Lower leg skin (tissue), 4 donors: ENCODE measurements at regions not wholly inside any gene's neighbourhood (a gene's known extent, or its start where the extent isn't known, plus 50 kb on each side); places are given as distances from the start of the nearest gene placed in this dataset.

Experiments used
- DNase-seq, 2 donors: peaks; one replicate each; pipeline ENCODE4 v3.0.0-alpha.2; 2019; ENCODE audit warnings: low spot score in 2 of 2
- H3K4me3 ChIP-seq: fragments of 200-600 bp; sonication (generic); 2 replicates; pipeline ENCODE4 v1.5.1; 2017; ENCODE audit warnings: mild to moderate bottlenecking, low read depth; ENCODE audit not compliant: poor library complexity, severe bottlenecking
- POLR2A ChIP-seq, 2 donors: fragments of 450-650 bp; IDR thresholded peaks; one replicate each; pipeline ENCODE4 v1.6.1; 2016 to 2017; ENCODE audit warnings: antibody characterized with exemption in 2 of 2, mild to moderate bottlenecking in 1 of 2, moderate library complexity in 1 of 2
- WGBS, 2 donors: methylation state at CpG; one replicate each; pipeline ENCODE4 v1.1.5; 2018; 5-methylcytosine and 5-hydroxymethylcytosine counted together
- intact Hi-C: fragments of 100-400 bp; cut with DNase I; formaldehyde crosslinking; loops from one replicate; pipeline ENCODE4 v1.15.0; 2023; ENCODE audit warnings: low total_unique reads
- TF ChIP-seq, protein P1 (sequence below), 3 donors: fragments of 450-650 bp; IDR thresholded peaks; one replicate each; pipeline ENCODE4 v1.5.1; 2016; ENCODE audit warnings: antibody characterized with exemption in 3 of 3, mild to moderate bottlenecking in 3 of 3, moderate library complexity in 2 of 3

DNA sequence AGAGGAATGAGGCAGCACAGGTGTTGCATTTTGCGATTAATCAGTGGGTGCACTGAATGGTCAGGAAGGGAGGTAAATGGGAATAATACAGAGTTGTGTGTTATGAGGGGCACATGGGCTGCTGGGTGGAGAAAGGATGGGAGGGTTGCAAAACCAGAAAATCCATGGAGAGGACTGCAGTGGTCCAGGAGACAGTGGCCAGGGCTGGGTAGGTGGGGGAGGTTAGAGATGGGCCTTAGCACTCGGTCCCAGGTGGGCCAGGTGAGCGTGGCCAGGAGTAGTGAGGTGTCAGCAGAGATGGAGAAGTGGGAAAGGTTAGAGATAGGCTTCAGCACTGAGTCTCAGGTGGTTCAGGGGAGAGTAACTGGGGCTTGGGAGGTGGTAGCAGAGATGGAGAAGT lies 399.1 kb upstream of the LARGE1 start:
- intact Hi-C loops: no loop called here
- TF ChIP-seq POLR2A (IDR thresholded peaks at IDR 0.05): no peak
- TF ChIP-seq, protein P1, sequence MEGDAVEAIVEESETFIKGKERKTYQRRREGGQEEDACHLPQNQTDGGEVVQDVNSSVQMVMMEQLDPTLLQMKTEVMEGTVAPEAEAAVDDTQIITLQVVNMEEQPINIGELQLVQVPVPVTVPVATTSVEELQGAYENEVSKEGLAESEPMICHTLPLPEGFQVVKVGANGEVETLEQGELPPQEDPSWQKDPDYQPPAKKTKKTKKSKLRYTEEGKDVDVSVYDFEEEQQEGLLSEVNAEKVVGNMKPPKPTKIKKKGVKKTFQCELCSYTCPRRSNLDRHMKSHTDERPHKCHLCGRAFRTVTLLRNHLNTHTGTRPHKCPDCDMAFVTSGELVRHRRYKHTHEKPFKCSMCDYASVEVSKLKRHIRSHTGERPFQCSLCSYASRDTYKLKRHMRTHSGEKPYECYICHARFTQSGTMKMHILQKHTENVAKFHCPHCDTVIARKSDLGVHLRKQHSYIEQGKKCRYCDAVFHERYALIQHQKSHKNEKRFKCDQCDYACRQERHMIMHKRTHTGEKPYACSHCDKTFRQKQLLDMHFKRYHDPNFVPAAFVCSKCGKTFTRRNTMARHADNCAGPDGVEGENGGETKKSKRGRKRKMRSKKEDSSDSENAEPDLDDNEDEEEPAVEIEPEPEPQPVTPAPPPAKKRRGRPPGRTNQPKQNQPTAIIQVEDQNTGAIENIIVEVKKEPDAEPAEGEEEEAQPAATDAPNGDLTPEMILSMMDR (IDR thresholded peaks at IDR 0.05): no peak
- DNase-seq: no peak
- H3K4me3 ChIP-seq: no peak overlapping the region
- 88% methylated on average over 3 of the region's 3 CpGs for WGBS, 2 donors

DNA sequence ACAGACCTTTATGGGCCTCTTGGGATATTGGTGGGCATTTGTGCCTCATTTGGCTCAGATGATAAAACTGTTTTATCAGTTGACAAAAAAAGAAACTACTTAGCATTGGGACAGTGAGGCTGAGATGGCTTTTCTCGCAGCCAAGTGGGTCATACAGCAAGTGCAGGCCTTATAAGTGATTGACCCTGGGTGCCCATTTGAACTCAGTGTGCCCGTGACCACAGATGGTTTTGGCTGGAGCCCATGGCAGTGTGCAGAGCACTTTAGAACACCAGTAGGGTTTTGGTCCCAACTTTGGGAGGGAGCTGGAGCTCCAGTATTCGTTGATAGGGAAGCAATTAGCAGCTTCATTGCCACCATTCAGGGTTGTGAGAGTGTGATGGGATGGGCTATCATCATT lies 404.5 kb upstream of the LARGE1 start:
- TF ChIP-seq, protein P1 (IDR thresholded peaks at IDR 0.05): no peak
- TF ChIP-seq POLR2A (IDR thresholded peaks at IDR 0.05): no peak
- DNase-seq: no peak
- WGBS, 2 donors: 84 to 92% methylated on average over 3 of the region's 3 CpGs
- intact Hi-C loops: no loop called here
- H3K4me3 ChIP-seq: no peak overlapping the region

DNA sequence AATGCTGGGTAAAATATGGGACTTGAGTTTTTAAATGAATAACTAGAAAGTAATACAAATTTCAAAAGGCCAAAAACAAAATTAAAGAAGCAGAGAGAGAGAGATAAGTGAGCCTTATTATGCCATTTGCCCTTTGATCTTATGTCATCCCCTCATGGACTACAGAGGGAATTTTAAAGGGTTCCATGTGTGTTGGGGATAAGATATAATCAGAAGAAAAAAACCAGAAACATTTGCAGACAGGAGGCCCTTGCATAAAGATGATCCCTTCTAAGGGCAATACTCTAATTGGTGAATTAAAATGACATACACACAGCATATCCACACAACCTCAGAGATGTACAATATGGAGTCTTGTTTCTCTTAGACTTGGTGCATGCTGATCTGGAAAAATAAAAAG lies 406.6 kb upstream of the LARGE1 start:
- TF ChIP-seq POLR2A (IDR thresholded peaks at IDR 0.05): no peak
- TF ChIP-seq, protein P1 (IDR thresholded peaks at IDR 0.05): no peak
- intact Hi-C loops: no loop called here
- DNase-seq: no peak
- no peak overlapping the region for H3K4me3 ChIP-seq

DNA sequence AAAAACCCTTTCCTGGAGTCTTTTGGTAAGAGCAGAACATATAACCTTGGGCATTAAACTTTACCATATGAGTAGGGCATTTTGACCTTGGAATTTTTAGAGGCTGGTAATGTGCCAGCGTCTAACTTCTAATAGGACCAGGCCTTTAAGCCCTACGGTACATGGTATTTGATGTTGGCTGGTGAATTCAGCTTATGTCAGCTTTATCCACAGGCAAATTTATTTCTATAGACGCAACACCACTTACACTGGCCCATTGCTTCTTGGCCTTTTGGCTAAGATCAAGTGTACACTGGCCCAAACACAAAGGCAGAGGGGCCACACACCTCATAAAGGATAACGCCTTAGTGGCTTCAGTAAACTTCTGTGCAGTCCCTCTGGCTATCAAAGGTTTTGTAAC lies 410.2 kb upstream of the LARGE1 start:
- WGBS, 2 donors: 83 to 90% methylated on average over 4 of the region's 4 CpGs
- DNase-seq: no peak
- H3K4me3 ChIP-seq: no peak overlapping the region
- intact Hi-C loops: no loop called here
- no peak for TF ChIP-seq POLR2A (IDR thresholded peaks at IDR 0.05)
- TF ChIP-seq, protein P1 (IDR thresholded peaks at IDR 0.05): no peak

DNA sequence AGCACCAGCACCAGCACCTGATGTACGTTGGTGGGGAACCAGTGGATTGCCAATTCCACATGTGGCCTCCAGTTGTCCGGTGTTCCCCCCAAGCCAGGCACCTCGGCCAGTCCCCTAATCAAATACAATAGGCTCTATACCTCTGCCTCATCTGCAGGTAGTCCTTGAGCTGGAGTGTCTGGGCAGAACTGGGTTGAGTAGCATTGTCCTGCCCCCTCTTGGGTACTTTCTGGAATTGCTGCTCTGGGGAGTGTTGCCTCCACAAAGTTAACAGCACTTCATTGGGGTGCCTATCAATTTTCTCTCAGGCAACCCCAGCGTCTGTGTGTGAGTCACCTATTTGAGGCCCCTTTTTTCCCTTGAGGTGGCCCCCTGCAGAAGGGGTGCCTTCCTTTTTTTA lies 413.0 kb upstream of the LARGE1 start:
- 78 to 88% methylated on average over 4 of the region's 4 CpGs for WGBS, 2 donors
- TF ChIP-seq POLR2A (IDR thresholded peaks at IDR 0.05): no peak
- TF ChIP-seq, protein P1 (IDR thresholded peaks at IDR 0.05): no peak
- no peak overlapping the region for H3K4me3 ChIP-seq
- intact Hi-C loops: no loop called here
- no peak for DNase-seq

DNA sequence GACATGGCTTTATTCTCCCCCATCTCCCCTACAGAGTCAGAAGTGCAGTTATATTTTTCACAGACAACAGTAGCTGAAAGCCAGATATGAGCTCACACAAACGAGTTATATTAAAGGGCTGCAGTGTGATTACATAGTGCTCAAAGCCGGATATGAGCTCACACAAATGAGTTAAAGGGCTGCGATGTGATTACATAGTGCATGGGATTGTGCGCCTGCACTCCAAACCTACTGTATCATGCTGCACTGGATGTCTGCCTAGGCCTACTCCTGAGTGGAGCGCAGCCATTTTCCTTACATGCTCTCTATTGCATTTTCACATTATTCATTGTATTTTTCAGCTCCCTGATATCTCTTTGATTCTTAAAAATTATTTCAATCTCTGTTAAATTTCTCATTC lies 414.6 kb upstream of the LARGE1 start:
- TF ChIP-seq POLR2A (IDR thresholded peaks at IDR 0.05): no peak
- TF ChIP-seq, protein P1 (IDR thresholded peaks at IDR 0.05): no peak
- intact Hi-C loops: no loop called here
- H3K4me3 ChIP-seq: no peak overlapping the region
- DNase-seq: no peak
- WGBS, 2 donors: 80 to 82% methylated on average over 5 of the region's 5 CpGs
